Activated CD4-positive, alpha-beta T cell treated with anti-CD3 and anti-CD28 coated beads, Interleukin-2, amount 50 U/mL, for 1 hour (primary cell): ENCODE measurements at regions not wholly inside any gene's neighbourhood (a gene's known extent, or its start where the extent isn't known, plus 50 kb on each side); places are given as distances from the start of the nearest gene placed in this dataset.
"Not testable (repeated sequence)": the region's sequence is repeated elsewhere in the genome, so short reads cannot be mapped to it uniquely, and the experiment has no call there.

Experiments used
- DNase-seq: peaks from one replicate; pipeline ENCODE4 v3.0.0-alpha.2; 2020

- DNase-seq = no peak
Measured at GRCh38 chr14:71165121-71166031, 258.1 kb downstream of the PCNX1 start.

- no peak for DNase-seq
Measured at GRCh38 chr14:71166180-71166837, 259.1 kb downstream of the PCNX1 start.

DNA sequence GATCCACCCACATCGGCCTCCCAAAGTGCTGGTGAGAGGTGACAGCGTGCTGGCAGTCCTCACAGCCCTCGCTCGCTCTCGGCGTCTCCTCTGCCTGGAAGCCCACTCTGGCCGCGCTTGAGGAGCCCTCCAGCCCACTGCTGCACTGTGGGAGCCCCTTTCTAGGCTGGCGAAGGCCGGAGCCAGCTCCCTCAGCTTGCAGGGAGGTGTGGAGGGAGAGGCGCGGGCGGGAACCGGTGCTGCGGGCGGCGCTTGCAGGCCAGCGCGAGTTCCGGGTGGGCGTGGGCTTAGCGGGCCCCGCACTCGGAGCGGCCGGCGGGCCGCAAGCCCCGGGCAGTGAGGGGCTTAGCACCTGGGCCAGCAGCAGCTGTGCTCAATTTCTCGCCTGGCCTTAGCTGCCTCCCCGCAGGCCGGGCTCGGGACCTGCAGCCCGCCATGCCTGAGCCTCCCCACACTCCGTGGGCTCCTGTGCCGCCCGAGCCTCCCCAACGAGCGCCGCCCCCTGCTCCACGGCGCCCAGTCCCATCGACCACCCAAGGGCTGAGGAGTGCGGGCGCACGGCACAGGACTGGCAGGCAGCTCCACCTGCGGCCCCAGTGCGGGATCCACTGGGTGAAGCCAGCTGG, 260.2 kb downstream of the PCNX1 start:
- DNase-seq = not testable (repeated sequence)

- DNase-seq = not testable (repeated sequence)
Measured at GRCh38 chr14:71168161-71168560, 260.9 kb downstream of the PCNX1 start.

GRCh38 chr14:71168564-71169427, 261.5 kb downstream of the PCNX1 start:
- DNase-seq = no peak

DNA sequence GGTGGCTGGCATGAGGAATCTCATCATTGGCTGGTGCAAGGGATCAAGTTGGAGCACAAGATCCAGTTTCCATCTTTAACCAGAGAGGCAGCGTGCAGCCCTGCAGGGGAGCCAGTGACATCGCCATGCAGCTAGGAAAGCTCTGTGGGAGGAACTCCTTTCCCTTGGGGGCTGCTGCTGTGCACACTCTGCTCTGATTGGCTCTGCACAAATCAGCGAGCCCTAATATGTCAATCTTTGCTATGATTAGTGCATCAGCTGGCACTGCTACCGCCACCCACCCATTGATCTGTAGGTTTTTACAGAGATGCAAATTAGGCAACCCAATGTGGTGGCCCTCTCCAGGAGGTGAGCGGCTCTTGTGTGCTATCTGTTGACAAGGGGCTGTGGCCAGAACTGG, 262.6 kb downstream of the PCNX1 start:
- no peak for DNase-seq

DNA sequence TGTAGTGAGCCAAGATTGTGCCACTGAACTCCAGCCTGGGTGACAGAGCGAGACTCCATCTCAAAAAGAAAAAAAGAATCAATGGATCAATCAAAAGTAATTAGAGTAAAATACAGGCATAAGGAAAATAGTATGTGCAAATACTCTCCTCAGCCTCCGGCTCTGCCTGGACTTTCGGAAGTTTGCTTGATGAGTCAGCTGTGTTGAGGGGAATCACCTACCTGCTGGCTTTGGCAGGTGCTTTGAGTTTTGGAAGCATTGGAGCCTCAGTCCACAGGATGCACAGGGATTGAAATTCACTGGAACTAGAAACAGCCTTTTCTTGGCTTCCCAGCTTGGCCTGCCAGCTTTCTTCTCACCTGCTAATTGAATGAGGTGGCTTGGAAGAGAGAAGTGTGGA, 268.2 kb downstream of the PCNX1 start:
- DNase-seq = no peak

GRCh38 chr14:71179066-71179465, 271.8 kb downstream of the PCNX1 start:
- DNase-seq = no peak

DNA sequence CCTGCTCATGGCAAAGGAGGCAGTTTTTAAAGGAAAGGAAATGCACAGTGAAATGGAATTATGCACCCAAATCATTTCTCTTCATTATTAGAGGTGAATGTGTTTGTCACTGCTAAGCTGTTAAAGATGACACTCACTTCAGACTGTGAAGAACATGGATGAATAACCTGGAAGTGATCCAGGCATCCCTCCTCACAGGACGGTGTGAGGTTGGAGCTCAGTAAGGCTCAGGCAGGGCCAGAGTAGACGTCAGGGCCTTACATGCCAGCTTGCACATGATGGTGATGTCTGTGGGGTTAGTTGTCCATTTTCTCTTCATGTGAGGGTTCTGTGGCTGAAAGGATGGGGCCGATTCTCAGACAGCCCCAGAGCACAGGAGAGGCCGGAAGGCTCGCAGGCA, 273.1 kb downstream of the PCNX1 start:
- no peak for DNase-seq

DNA sequence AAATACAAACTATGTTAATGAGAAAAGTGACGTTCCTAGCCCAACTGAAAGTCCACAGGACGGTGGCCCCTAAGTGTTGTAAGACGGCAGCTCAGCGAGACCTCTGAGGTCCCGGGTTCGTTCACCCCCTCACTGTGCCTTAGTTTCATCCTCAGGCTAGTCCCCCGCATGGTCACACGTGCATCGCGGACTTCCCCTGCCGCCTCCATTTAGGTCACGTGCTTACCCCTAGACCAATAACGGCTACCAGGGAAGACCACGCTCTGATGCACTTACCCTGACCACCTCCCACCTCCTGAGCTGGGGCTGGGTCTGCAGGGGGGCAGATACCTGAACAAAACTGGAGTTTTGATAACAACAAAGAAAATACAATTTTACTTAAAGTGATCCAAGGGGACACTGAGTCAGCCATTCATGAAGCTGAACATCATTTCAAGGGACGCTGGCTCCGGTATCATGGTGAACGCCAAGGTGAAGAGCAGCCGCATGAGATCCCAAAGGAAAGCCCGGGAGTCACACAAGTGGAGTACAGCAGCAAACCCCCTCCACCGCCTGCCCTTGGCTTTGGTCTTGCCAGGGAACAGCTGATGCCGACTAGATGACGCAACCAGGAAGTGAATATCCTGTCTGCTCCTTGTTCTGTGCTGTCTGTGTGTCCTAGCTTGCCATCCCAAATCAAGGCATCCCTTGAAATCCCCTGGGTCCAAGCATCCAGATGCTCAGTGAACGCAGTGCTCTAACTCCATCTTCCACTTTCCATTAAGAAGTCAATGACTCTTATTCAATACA, 274.1 kb downstream of the PCNX1 start:
- no peak for DNase-seq

DNA sequence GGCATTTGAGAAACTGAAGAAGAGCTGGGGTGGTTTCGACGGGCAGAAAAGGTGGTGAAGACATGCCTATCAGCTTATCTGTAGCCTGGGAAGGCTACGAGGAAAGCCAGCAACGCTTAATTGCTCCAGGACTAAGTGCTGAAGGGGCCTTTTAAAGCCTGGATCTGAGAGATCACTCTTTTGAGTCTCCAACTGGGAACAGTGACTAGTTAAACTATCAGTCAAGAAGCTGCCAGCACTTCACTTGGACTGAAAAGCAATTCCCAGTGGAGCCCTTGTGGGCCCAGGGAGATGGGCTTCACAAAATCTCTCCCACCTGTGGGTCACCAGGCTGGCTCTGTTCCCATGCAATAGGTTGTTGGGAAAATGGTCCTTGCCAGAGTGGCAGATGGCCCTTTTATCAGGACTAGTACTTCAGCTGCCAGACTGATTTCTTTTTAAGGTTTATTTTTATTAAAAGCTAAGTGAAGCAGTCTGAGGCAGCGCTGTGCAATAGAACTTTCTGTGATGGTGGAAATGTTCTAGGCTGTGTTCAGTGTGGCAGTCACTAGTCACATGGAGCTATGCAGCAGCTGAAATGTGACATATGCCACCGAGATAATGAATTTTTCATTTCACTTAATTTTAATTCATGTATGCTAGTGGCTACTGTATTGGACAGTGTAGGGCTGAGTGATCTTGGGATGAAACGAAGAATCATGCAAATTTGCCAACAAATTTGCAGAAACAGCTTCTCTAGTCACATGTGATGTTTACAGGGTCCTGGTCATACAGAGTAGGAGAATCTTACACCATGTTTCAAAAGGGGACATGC, 276.8 kb downstream of the PCNX1 start:
- no peak for DNase-seq

DNA sequence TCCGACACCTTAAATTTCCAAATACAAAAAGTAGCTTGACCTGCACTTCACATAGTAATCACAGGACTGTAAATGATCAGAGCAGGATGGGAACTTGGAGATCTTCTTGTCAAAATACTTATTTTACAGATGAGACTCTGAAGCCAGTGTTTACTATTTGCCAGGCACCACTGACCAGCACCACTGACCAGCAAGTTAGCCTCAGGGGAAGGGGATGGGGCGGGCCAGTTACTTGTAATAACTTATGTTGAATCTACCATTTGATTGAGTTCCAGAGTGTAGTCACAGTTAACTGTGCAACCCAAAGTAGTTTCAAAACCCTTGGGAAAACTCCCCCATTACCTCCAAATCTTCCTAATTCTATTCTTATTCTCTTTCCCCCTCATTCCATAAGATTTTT, 278.4 kb downstream of the PCNX1 start:
- no peak for DNase-seq

- DNase-seq = no peak
Measured at GRCh38 chr14:71187633-71188356, 280.5 kb downstream of the PCNX1 start.

- no peak for DNase-seq
Measured at GRCh38 chr14:71190770-71191374, 283.6 kb downstream of the PCNX1 start.

- DNase-seq = no peak
Measured at GRCh38 chr14:71193663-71194062, 286.4 kb downstream of the PCNX1 start.

DNA sequence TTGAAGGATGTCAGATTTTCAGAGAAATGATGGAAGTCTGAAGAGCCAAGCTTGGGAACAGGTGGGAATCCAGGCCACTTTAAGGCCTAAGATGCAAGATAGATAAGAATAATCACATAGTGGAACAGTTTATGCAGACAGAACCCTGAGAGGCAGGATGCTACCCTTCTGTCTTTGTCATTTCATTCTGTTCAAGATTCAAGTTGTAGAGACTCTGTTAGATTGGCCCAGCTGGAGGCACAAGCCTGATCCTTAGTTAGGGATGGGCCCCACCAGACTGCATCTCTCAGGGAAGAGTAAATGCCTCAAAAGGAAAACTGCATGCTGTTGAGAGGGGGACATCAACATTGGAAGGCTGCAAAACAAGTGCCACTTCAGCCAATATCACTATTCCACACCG, 287.0 kb downstream of the PCNX1 start:
- no peak for DNase-seq

DNA sequence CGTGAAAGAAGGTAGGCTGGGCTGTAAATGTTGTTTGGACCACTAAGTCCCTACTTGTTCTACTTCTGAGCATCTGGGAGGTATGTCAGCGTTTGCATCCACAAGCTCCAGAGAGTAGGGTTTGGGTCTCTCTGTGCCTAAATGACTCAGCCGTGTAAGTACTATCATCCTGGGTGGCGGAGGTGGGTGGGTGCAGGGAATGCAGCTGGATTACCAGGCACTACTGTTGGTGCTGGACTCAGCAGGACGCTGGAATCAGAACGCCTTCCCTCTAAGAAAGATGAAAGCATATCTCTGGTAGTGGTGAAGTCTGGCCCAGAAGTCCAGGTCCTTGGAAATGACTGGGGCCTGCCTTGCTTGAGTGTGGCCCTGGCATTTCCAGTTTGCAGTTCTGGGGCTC, 289.7 kb downstream of the PCNX1 start:
- DNase-seq = no peak

GRCh38 chr14:71198687-71199086, 291.4 kb downstream of the PCNX1 start:
- DNase-seq = no peak

GRCh38 chr14:71201840-71202239, 294.6 kb downstream of the PCNX1 start:
- no peak for DNase-seq

DNA sequence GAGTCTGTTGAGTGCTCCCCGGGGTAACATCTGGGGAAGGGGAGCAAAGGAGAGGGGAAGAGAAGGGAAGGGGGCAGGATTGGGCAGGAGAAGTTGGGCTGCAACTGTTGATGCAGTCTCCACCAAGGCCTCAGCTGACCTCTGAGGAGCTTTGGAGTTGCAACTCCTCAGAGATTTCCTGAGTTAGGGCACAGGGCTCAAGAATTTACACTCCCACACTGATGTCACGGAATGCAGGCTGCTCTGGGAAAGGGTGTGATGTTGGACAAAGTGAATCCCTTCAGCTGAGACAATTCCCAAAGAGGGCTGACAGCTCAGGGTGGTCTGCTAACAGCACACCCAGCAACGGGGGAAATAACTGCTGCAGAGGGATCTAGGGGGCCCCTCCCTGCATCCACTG, 295.6 kb downstream of the PCNX1 start:
- DNase-seq = no peak
